ENCODE measurements at regions not wholly inside any gene's neighbourhood (a gene's known extent, or its start where the extent isn't known, plus 50 kb on each side); places are given as distances from the start of the nearest gene placed in this dataset.

- TF ChIP-seq, protein P1, sequence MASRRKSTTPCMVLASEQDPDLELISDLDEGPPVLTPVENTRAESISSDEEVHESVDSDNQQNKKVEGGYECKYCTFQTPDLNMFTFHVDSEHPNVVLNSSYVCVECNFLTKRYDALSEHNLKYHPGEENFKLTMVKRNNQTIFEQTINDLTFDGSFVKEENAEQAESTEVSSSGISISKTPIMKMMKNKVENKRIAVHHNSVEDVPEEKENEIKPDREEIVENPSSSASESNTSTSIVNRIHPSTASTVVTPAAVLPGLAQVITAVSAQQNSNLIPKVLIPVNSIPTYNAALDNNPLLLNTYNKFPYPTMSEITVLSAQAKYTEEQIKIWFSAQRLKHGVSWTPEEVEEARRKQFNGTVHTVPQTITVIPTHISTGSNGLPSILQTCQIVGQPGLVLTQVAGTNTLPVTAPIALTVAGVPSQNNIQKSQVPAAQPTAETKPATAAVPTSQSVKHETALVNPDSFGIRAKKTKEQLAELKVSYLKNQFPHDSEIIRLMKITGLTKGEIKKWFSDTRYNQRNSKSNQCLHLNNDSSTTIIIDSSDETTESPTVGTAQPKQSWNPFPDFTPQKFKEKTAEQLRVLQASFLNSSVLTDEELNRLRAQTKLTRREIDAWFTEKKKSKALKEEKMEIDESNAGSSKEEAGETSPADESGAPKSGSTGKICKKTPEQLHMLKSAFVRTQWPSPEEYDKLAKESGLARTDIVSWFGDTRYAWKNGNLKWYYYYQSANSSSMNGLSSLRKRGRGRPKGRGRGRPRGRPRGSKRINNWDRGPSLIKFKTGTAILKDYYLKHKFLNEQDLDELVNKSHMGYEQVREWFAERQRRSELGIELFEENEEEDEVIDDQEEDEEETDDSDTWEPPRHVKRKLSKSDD (CRISPR knock-in tag; IDR thresholded peaks at IDR 0.05; ENCODE audit: low read depth) = no peak
- TF ChIP-seq KDM2A (CRISPR knock-in tag; IDR thresholded peaks at IDR 0.05; ENCODE audit: borderline replicate concordance, low read depth) (no peak), NPAS2 (CRISPR knock-in tag; IDR thresholded peaks at IDR 0.05; ENCODE audit: borderline replicate concordance) (no peak), CEBPG (CRISPR knock-in tag; IDR thresholded peaks at IDR 0.05) (peak; percentile 75), DMAP1 (CRISPR knock-in tag; IDR thresholded peaks at IDR 0.05) (no peak), RELA (CRISPR knock-in tag; IDR thresholded peaks at IDR 0.05) (no peak), TCF7 (IDR thresholded peaks at IDR 0.05; ENCODE audit: low read depth) (peak; percentile 84), JDP2 (CRISPR knock-in tag; IDR thresholded peaks at IDR 0.05; ENCODE audit: borderline replicate concordance) (no peak), ZSCAN21 (CRISPR knock-in tag; IDR thresholded peaks at IDR 0.05; ENCODE audit: borderline replicate concordance) (no peak), PCBP2 (optimal IDR thresholded peaks at IDR 0.05; ENCODE audit: low read depth, low read length, poor library complexity, severe bottlenecking) (no peak), ZNF230 (CRISPR knock-in tag; IDR thresholded peaks at IDR 0.05) (no peak)
- TF ChIP-seq, protein P2, sequence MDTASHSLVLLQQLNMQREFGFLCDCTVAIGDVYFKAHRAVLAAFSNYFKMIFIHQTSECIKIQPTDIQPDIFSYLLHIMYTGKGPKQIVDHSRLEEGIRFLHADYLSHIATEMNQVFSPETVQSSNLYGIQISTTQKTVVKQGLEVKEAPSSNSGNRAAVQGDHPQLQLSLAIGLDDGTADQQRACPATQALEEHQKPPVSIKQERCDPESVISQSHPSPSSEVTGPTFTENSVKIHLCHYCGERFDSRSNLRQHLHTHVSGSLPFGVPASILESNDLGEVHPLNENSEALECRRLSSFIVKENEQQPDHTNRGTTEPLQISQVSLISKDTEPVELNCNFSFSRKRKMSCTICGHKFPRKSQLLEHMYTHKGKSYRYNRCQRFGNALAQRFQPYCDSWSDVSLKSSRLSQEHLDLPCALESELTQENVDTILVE (CRISPR knock-in tag; IDR thresholded peaks at IDR 0.05) = no peak
- TF ChIP-seq, protein P3, sequence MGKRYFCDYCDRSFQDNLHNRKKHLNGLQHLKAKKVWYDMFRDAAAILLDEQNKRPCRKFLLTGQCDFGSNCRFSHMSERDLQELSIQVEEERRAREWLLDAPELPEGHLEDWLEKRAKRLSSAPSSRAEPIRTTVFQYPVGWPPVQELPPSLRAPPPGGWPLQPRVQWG (CRISPR knock-in tag; IDR thresholded peaks at IDR 0.05; ENCODE audit: borderline replicate concordance, low read depth) = no peak
- TF ChIP-seq, protein P4, sequence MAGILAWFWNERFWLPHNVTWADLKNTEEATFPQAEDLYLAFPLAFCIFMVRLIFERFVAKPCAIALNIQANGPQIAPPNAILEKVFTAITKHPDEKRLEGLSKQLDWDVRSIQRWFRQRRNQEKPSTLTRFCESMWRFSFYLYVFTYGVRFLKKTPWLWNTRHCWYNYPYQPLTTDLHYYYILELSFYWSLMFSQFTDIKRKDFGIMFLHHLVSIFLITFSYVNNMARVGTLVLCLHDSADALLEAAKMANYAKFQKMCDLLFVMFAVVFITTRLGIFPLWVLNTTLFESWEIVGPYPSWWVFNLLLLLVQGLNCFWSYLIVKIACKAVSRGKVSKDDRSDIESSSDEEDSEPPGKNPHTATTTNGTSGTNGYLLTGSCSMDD (CRISPR knock-in tag; IDR thresholded peaks at IDR 0.05) = no peak
- TF ChIP-seq, protein P5, sequence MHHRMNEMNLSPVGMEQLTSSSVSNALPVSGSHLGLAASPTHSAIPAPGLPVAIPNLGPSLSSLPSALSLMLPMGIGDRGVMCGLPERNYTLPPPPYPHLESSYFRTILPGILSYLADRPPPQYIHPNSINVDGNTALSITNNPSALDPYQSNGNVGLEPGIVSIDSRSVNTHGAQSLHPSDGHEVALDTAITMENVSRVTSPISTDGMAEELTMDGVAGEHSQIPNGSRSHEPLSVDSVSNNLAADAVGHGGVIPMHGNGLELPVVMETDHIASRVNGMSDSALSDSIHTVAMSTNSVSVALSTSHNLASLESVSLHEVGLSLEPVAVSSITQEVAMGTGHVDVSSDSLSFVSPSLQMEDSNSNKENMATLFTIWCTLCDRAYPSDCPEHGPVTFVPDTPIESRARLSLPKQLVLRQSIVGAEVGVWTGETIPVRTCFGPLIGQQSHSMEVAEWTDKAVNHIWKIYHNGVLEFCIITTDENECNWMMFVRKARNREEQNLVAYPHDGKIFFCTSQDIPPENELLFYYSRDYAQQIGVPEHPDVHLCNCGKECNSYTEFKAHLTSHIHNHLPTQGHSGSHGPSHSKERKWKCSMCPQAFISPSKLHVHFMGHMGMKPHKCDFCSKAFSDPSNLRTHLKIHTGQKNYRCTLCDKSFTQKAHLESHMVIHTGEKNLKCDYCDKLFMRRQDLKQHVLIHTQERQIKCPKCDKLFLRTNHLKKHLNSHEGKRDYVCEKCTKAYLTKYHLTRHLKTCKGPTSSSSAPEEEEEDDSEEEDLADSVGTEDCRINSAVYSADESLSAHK (CRISPR knock-in tag; IDR thresholded peaks at IDR 0.05; ENCODE audit: borderline replicate concordance) = no peak
- TF ChIP-seq, protein P6, sequence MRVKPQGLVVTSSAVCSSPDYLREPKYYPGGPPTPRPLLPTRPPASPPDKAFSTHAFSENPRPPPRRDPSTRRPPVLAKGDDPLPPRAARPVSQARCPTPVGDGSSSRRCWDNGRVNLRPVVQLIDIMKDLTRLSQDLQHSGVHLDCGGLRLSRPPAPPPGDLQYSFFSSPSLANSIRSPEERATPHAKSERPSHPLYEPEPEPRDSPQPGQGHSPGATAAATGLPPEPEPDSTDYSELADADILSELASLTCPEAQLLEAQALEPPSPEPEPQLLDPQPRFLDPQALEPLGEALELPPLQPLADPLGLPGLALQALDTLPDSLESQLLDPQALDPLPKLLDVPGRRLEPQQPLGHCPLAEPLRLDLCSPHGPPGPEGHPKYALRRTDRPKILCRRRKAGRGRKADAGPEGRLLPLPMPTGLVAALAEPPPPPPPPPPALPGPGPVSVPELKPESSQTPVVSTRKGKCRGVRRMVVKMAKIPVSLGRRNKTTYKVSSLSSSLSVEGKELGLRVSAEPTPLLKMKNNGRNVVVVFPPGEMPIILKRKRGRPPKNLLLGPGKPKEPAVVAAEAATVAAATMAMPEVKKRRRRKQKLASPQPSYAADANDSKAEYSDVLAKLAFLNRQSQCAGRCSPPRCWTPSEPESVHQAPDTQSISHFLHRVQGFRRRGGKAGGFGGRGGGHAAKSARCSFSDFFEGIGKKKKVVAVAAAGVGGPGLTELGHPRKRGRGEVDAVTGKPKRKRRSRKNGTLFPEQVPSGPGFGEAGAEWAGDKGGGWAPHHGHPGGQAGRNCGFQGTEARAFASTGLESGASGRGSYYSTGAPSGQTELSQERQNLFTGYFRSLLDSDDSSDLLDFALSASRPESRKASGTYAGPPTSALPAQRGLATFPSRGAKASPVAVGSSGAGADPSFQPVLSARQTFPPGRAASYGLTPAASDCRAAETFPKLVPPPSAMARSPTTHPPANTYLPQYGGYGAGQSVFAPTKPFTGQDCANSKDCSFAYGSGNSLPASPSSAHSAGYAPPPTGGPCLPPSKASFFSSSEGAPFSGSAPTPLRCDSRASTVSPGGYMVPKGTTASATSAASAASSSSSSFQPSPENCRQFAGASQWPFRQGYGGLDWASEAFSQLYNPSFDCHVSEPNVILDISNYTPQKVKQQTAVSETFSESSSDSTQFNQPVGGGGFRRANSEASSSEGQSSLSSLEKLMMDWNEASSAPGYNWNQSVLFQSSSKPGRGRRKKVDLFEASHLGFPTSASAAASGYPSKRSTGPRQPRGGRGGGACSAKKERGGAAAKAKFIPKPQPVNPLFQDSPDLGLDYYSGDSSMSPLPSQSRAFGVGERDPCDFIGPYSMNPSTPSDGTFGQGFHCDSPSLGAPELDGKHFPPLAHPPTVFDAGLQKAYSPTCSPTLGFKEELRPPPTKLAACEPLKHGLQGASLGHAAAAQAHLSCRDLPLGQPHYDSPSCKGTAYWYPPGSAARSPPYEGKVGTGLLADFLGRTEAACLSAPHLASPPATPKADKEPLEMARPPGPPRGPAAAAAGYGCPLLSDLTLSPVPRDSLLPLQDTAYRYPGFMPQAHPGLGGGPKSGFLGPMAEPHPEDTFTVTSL (CRISPR knock-in tag; IDR thresholded peaks at IDR 0.05; ENCODE audit: borderline replicate concordance) = no peak
Measured at GRCh38 chr11:106449763-106450162, 372.3 kb downstream of the AASDHPPT start (continued).
